Middle frontal gyrus (tissue), 1 donor: ENCODE measurements at regions not wholly inside any gene's neighbourhood (a gene's known extent, or its start where the extent isn't known, plus 50 kb on each side); places are given as distances from the start of the nearest gene placed in this dataset.

Source experiments
- DNase-seq: peaks from one replicate; pipeline ENCODE4 v3.0.0-alpha.2; 2015; ENCODE audit warnings: low spot score; ENCODE audit errors: extremely low spot score

DNA sequence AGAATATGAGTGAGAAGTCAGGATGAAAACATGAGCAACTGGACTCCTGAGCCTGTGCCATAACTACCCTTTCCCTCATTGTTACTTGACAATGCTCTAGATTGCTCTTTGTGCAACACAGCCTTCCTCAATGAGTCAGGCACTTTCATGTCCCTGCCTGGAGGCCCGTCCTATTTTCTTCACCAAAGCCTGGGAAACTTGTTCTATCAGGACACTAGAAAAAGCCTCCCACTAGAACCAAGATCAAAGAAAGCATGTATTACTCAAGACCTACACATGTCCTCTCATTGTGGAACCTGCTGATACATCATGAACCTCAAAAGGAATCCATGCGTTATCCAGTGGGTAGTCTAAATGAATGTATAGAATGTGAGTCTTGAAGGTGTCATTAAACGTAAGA is 624.5 kb downstream of the TOX3 start:
- DNase-seq: no peak

DNA sequence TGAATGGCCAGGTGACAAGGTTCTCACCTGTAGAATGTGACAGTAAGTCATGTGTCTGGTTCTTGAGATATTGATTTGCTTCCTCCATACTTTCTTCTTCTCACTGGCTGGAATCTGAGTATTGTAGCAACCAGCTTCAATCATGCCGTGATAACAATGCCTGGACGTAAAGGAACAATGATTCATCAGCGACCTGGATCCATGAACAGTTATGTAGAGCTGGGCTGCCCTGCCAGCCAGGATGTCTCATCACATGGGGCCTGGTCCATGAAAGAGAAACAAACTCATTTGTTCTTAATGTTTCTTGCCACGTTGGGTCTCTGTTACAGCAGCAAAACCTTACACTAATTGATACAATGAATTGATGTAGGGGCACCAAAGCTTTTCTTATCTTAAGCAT is 627.2 kb downstream of the TOX3 start:
- no peak for DNase-seq

DNA sequence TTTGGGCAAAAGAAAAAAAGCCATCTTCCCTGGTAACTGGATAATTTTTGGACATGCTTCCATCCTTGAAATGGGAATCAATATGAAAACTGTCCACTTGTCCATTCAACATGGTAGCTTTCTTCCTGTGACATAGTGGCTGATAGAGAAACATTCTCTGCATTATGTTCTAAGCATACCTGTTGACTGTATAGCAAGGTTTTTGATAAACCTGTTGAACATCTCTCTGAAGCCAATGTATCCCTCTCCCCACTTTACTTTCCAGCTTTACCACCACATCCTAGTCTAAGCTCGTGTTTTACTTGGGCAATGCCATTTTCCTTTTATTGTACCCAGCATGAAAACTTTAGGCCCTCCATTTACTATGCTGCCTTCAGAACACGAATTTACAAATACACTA is 630.1 kb downstream of the TOX3 start:
- no peak for DNase-seq

DNA sequence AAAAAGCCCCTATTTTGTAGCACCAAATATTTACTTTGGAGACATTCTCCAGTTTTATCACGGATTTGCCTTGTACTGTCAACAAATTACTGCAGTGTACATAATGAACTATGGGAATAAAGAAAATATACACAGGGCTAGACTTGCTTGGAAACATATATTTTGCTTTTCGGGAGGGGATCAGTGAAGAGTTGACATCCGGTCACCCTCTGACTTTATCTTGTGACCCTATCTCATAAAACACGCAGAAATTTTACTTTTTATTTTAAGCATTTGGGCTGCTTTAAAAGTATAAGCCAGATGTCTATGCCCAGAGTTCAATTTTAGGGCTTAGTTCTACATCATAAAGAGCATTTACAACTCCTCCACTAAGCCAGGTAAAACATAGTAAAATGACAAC is 630.7 kb downstream of the TOX3 start:
- no peak for DNase-seq

DNA sequence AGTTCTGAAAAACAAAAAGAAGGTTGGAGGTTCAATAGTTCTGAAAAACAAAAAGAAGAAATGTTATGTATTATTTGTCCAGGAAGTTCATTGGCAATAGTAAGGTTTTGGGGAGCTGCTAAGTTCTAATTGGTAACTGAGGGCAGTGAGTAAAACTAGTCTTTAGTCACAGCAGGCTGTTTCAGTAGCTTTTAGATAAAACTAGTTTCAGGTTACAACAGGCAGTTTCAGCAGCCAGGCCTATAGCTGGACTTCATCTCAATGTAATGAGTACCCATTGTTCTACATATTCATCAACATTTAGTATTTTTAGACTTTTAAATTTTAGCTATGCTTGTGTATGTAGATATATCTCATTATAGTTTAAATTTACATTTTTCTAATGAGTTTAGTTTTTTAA is 639.3 kb downstream of the TOX3 start:
- no peak for DNase-seq

DNA sequence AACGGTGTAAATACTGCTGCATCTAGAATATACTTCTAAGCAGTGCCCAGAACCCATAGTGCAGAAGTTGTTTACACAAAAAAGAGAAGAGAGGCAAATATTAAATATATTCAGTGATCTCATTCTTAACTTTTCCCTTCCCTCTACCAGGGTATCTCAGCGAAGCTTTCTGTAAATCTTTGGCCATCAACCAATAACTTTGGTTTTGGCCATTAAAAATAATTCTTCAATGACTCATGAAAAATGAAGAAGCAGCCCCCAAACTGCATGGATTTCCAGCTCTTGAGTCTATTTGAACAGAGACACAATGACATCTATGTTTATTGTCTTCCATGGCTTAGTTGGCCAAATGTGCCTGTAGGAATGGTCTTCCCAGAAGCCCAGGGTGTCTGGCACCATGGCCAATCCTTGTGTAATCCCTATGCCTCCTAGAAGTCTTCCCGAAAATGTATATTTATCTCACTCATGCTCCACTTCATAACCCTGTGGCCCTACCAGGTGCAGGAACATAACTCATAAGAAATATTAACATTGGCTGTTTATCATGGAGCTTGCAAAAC is 646.6 kb downstream of the TOX3 start:
- DNase-seq: no peak

DNA sequence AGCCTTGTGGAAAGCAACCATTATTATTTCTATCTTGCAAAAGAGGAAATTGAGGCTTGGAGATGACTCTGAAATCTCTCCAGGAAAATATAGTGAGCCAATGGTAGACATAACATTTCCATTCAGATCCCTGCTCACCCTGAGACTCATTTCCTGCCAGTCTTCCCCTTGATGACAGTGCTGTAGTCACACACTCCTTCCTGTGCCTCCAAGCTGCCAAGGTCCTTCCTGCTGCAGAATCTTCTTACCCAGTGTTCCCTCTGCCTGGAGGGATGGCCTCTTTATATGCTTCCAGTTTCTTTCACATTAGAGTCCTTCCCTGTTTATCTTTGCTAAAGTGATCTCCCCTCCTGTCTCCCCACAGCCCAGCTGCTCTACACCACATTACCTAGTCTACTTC is 648.1 kb downstream of the TOX3 start:
- no peak for DNase-seq

DNA sequence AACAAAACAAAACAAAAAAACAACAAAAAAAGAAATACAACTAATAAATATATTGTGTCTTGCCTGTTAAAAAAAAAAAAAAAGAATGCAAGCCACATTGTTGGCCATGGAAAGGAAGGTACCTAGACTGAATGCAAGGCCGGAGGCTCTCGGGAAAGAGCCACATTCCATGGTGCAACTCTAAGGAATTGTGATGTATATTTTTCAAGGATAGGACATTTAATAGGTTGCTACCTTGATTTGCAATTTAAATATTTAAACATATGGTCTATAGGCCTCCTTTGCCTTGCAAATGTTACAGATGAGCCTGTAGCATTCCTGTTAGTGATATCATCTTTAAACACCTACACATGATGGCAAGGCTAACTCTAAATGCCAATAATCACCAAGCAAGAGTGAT is 650.9 kb downstream of the TOX3 start:
- no peak for DNase-seq

DNA sequence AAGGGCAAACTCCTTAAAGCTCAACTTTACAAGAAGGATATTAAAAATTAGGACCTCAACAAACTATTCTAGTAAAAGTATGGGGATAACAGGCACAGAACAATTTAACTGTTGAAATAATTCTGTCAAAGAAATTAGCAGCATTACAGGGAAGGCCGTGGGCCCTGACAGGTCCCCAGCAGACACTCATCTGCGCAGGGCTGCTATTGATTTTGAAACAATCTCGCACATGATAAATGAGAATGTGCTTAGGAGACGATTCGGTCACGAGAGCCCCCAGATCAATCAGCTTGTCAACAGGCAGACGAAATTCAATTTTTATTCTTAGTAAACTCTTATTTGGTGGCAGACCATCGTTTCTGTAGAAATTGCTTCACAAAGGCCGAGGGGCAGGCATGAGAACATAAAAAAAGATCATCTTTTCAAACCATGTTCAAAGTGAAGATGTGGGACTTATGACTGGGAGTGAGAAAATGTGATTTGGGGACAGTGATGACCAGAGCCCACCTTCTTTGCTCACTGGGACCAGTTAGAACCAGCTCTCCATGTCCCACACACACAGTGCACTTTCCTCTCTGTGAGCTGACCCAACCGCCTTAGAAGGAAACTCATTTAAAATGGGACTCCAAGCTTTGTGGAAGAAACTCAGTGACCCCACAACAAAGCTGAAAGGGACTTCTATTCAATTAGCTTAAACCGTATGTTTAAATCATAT is 654.5 kb downstream of the TOX3 start:
- DNase-seq: no peak

DNA sequence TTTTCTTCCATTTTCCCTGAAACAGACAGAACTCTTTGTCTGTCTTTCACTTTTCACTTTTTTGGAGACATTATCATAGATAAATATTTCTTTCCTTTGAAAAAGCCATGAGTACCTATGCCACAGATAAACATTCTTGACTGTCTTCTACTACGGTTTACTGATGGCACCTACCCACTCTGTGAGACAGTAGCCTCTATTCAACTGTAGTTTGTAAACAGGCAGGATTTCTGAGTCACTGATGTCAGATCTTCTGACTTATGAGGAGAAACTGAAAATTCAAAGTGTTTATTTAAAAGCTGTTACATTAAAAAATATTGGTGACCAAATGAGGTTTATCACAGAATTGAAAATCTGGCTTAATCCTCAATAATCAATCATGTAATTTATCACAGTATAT is 658.4 kb downstream of the TOX3 start:
- no peak for DNase-seq

DNA sequence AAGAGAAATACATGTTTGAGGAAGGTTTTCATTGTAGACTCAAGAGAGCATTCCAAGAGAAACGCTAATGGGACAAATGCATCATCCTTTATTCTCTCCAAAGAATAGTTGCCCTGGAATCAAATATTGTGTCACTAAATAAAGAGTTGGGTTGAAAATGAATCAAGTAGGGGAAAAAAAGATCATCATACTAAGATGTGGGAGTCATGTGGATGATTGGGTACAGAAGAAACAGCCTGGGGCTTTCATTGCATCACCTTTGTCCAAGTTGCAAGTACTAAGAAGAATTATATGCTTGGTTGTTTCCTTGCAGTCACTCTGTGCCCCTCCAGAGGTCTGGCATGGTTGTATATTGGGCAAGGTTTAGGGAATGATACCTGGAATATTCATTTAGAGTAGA is 658.9 kb downstream of the TOX3 start:
- no peak for DNase-seq

DNA sequence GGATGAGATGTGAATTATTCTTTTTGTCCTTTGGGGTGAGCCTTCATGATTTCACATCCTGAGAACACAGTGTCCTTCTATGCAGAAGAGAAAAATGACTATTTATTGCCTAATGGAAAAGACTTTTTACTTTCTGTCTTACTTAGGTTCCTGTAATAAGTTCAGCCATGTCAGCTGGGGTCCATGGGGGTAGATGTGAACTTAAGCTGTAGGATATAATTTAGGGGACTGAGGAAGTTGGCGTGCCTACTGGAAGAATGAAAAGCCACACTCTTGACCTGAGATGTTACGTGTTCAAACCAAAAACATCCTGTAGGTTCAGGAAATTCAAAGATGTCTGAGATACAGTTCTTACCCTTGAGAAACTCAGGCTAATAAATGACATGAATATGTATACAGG is 660.5 kb downstream of the TOX3 start:
- no peak for DNase-seq

DNA sequence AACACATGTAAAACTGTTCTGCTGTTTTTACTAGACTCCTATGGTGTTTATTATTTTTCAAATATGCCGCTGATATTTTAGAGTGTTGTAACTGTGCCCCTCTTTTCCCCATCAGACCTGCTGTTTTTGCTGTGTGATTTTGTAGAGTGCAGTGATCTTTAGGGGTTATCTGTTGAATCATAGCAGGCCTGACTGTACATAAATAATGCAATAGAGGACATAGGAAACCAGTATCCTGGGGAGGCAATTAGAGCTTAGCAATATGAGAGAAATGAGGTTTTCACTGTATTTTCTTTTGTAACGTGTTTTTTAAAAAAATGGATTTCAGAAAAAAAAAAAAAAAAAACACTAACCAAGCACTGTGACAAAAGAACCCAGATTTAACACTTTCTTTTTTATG is 662.2 kb downstream of the TOX3 start:
- no peak for DNase-seq

DNA sequence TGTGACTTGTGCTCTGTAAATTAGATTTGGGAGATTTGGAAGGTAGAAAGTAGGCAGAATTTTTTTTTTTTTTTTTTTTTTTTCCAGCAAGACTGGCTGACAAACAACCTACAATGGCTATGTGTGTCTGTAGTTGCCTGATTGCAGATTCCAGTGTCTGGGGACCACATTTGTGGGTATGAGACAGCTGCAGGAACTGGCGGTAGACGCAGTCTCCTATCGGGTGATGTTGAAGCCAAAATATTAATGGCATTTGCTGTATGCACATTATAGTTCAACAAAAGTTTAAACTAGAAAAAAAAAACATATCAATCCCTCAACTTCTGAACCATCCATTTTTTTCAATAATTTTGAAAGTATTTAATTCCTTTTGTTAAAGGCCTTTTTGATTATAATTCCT is 665.2 kb downstream of the TOX3 start:
- no peak for DNase-seq

DNA sequence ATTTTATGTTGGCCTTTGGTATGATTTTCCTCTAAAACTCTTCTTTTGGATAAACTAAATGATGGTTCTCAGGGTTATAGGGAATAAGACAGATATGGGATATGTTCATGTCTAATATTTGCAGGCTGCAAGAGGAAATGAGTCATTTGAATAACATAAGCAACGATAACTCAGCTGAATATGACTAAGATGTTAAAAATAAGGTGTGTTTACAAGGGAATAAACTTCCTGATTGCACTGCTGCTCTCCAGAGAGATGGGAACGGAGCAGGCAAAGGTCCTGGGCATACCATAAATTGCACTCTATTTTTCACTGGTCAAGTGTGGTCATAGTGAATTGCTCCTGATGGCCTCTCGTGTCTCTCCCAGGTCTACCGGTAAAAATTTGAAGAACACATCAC is 666.2 kb downstream of the TOX3 start:
- DNase-seq: no peak

DNA sequence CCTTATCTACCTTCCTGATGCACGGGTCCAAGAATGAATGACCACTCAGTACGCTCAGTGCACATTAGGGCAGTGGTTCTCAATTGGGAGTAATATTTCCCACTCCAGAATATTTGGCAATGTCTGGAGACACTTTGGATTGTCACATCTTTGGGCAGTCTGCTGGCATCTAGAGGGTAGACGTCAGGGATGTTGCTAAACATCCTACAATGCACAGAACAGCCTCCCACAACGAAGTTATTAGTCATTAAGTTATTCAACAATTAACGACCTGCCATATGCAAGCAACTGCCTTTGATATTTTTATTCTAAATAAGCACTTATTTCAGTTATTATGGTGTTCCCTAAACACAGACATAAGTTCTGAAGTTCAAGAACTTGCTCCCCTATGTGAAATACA is 669.3 kb downstream of the TOX3 start:
- DNase-seq: no peak

DNA sequence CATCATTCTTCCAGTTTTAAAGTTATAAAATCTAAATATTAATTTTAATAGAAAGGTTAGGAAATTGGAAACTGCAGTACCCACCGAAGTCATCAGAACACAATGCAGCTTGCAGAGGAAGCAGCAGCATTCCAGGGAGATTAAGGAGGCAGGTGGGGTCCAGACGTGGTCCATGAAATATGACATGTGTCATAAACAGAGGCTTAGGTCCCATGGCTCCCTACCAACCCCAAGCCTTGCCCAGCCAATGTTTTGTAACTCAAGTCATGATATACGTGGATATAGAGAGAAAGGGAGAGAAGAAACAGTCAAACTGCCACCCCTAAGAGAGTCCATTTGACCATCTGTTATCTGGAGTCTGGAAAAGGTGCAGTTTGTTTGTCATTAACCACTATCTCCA is 670.0 kb downstream of the TOX3 start:
- no peak for DNase-seq

DNA sequence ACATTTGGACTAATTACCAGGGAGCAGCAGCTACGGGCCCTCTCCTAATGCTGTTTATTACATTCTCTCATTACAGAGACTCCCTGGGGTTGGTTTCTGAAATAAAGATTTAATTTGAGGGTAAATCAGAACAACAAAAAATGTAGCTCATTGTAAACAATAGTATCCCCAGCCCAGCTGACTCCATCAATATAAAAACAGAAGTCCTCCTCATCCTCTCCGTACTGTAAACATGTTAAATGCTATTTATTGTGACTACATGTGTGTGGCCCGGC is 670.4 kb downstream of the TOX3 start:
- DNase-seq: no peak

DNA sequence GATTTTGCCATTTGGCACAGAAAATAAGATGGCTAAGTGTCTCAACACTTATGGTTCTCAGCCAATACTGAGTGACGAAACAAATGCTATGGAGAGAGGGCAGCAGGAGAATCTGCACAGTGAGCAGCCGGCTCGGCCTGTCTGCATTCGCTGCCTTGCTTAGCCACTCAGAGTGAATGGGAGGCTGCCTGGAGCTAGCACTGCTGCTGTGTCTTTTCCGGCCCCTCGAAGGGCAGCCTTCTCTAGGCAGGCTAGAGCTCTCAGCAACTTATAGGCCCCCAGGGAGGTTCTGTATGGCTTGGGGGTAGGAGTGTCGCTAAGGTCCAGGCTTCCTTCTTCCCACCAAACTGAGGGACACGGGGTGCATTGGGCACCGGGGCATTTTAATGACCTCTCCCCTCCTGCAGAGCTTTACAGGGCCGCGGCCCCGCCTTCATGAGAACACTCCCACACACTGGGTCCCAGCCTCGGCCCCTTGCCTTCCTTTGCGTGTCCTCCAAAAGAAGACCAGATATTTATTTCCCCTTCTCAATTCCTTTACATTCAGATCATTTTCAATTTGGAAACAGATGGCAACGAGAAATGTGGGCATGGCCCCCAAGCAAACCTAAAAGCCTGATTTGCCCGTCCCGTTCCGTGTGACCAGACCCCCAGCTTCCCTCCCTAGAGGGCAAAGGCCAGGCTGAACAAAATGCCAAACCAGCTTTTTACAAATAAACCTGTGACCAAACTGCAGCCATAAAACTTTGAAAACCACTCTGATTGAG is 670.9 kb downstream of the TOX3 start:
- DNase-seq: no peak

DNA sequence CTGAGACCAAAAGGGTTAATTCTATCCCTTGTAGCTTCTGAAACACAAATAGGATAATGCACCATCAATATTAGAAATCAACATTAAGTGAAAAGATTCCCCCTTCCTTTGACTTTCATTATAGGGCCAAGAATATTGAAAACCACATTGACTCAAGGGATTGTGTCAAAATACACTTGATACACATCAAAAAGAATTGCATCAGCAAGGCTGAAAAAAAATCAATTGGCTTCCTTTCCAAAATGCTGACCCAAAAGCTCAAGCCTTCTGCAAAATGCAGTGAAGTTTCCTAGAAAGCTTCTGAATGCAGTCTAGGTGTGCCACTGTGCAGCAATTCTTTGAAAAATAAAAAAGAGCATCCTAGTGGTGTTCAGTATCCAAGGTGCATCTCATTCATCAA is 674.4 kb downstream of the TOX3 start:
- no peak for DNase-seq

DNA sequence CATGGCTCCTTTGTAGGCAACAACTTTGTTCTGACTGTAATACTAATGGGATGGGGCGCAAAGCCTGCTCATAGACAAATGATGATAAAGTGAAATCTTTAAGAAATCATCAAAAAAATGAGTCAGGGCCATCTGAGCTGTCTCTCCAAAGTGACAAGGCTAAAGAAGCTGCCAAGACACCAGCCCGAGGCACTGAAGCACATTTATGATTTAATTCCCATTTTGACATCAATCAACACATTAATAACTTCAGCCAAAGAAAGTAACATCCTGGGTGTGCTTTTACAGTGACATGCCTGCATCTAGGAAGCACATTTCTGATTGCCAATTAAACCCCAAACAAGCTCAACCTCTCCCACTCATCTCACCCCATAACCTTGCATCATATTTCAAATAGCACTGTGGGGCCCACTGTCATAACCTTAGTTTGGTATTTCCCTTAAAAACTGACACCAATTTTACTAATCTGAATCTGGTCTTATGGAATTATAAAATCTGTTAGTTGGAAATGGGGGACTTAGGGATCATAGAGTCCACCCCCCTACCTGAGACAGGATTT is 676.6 kb downstream of the TOX3 start:
- no peak for DNase-seq

DNA sequence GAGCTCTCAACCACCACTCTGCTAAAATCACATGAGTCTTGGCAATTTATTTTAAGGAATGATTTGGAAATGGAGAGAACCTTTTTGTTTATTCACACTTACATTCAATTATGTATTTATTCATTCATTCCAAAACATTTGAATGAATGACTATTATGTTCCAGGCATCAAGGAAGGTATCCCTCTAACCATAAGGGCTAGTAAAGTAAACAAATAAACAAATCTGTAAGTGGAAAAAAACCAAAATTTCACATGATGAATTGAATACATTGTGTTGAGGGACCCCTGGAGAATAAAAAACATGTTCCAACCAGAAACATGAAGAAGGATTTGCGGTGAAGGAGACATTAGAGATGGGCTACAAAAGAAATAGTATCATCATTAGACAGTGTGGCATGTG is 677.8 kb downstream of the TOX3 start:
- DNase-seq: no peak

DNA sequence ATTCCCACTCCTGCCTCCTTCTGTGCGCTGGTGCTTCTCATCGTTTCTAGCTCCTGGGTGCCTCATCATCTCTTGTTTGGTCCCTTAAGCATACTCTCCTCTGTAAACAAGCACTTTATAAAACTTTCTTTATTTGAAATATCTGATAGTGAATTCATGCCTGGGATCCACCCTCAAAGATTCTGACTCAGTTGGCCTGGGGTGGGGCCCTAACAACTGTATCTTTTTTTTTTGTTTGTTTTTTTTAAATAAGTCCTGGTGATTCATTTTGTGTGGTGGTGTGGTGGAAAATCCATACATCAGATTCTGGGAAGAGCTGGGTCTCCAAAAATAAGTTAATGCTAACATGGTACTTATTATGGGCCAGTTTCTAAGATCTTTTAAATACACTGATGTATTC is 678.3 kb downstream of the TOX3 start:
- no peak for DNase-seq
